ENCODE measurements at regions not wholly inside any gene's neighbourhood (a gene's known extent, or its start where the extent isn't known, plus 50 kb on each side); places are given as distances from the start of the nearest gene placed in this dataset.
A peak's percentile ranks its signal among the peaks of the same experiment; 100 is the strongest.

DNA sequence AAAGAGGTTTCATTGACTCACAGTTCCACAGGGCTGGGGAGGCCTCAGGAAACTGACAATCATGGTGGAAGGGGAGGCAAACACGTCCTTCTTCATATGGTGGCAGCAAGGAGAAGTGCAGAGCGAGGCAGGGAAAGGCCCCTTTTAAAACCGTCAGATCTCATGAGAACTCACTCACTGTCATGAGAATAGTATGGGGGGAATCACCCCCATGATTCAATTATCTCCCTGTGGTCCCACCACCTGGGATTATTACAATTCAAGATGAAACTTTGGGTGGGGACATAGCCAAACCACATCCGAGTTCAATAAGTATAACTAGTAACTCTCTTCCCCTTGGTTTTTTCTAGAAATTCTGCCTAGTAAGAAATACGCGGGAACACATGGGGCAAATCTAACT is 94.9 kb downstream of the AXIN2 start:
- no peak overlapping the region for H3K4me3 ChIP-seq (ENCODE audit: low read length in 3 of 3)
- DNase-seq (no peak), FAIRE-seq (no peak)
- H3K36me3 ChIP-seq (ENCODE audit: control insufficient read depth in 2 of 3, insufficient read depth in 3 of 3, low read length in 3 of 3) = no peaks in the 10 kb centered on the region
- H3K9ac ChIP-seq (ENCODE audit: low read length in 3 of 3) = no peak overlapping the region
- H3K4me1 ChIP-seq (ENCODE audit: control insufficient read depth in 2 of 3, insufficient read depth in 2 of 3, low read depth in 1 of 3, low read length in 3 of 3) = no peaks in the 10 kb centered on the region
- TF ChIP-seq, protein P1, sequence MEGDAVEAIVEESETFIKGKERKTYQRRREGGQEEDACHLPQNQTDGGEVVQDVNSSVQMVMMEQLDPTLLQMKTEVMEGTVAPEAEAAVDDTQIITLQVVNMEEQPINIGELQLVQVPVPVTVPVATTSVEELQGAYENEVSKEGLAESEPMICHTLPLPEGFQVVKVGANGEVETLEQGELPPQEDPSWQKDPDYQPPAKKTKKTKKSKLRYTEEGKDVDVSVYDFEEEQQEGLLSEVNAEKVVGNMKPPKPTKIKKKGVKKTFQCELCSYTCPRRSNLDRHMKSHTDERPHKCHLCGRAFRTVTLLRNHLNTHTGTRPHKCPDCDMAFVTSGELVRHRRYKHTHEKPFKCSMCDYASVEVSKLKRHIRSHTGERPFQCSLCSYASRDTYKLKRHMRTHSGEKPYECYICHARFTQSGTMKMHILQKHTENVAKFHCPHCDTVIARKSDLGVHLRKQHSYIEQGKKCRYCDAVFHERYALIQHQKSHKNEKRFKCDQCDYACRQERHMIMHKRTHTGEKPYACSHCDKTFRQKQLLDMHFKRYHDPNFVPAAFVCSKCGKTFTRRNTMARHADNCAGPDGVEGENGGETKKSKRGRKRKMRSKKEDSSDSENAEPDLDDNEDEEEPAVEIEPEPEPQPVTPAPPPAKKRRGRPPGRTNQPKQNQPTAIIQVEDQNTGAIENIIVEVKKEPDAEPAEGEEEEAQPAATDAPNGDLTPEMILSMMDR (IDR thresholded peaks at IDR 0.05; ENCODE audit: borderline replicate concordance, extremely low read depth, insufficient read depth) = no peak
- H3K9me3 ChIP-seq (ENCODE audit: control insufficient read depth in 2 of 3, insufficient read depth in 1 of 3, low read length in 3 of 3) = no peaks in the 10 kb centered on the region
- H3K27ac ChIP-seq (ENCODE audit: low read depth in 2 of 2, low read length in 2 of 2) = no peak overlapping the region
- intact Hi-C loops (cut with DNase I) = no loop called here
- no peaks in the 10 kb centered on the region for H3K27me3 ChIP-seq (ENCODE audit: control insufficient read depth, insufficient read depth, low read length)

DNA sequence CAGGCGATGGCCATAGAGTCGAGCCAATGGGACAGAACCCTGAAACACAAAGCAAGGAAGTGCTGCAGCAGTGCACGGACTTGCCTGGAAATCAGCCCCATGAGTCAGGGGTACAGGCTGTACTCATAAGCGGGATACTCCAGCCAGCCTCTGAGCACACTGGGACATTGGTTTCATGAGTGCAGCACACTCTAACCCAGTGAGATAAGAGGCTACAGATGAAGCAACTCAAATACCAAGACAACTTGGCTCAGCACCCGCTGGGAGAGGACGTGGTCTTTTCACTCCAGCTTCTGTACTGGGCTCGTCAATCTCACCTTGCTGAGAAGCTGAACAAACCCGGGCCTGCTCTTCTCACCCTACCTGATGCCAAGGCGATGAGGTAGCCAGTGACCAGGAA is 98.2 kb downstream of the AXIN2 start:
- Histone ChIP-seq H3K4me1 (ENCODE audit: control insufficient read depth in 2 of 3, insufficient read depth in 2 of 3, low read depth in 1 of 3, low read length in 3 of 3) (no peaks in the 10 kb centered on the region), H3K4me3 (ENCODE audit: low read length in 3 of 3) (no peak overlapping the region), H3K27ac (ENCODE audit: low read depth in 2 of 2, low read length in 2 of 2) (no peak overlapping the region), H3K9me3 (ENCODE audit: control insufficient read depth in 2 of 3, insufficient read depth in 1 of 3, low read length in 3 of 3) (no peaks in the 10 kb centered on the region), H3K9ac (ENCODE audit: low read length in 3 of 3) (no peak overlapping the region), H3K36me3 (ENCODE audit: control insufficient read depth in 2 of 3, insufficient read depth in 3 of 3, low read length in 3 of 3) (no peaks in the 10 kb centered on the region), H3K27me3 (ENCODE audit: control insufficient read depth, insufficient read depth, low read length) (no peaks in the 10 kb centered on the region)
- TF ChIP-seq, protein P1 (IDR thresholded peaks at IDR 0.05; ENCODE audit: borderline replicate concordance, extremely low read depth, insufficient read depth) = no peak
- FAIRE-seq (no peak), DNase-seq (peak in 1 of 5 donors; percentile 78)
- intact Hi-C loops (cut with DNase I) = no loop called here

DNA sequence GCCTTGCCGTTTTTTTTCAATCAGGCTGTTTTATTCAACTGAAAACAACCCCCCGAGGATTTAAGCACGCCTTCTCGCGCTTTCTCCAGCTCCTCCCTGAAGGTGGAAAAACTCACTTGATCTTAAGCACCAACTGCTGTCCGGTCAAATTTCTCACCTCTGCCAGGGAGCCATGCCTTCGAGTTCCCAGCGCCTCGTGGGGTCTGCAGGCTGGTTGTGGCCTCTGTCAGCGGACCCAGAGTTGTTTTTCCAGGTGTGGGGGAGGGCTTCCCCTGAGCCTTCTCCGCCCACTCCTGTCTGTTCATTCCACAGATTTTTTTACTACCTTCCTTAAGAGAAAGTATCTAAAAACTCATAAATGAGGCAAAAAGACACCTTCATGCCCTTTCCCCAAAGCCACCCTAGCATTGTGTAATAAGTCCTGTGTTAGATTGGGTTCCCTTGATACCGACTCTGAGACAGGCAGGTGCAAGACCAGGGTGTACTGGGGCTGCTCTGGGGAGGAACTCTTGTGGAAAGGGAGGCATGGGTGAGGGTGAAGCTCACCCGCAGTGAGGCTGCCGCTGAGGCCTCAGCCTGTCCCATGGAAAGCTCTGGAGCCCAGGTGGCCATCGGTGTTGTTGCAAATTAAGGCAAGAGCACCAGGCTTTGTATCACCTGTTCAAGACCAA is 101.6 kb downstream of the AXIN2 start:
- TF ChIP-seq, protein P1 (IDR thresholded peaks at IDR 0.05; ENCODE audit: borderline replicate concordance, extremely low read depth, insufficient read depth) = no peak
- Histone ChIP-seq H3K9ac (ENCODE audit: low read length in 3 of 3) (no peak overlapping the region), H3K4me1 (ENCODE audit: control insufficient read depth in 2 of 3, insufficient read depth in 2 of 3, low read depth in 1 of 3, low read length in 3 of 3) (no peaks in the 10 kb centered on the region), H3K27ac (ENCODE audit: low read depth in 2 of 2, low read length in 2 of 2) (no peak overlapping the region), H3K27me3 (ENCODE audit: control insufficient read depth, insufficient read depth, low read length) (no peaks in the 10 kb centered on the region), H3K9me3 (ENCODE audit: control insufficient read depth in 2 of 3, insufficient read depth in 1 of 3, low read length in 3 of 3) (no peaks in the 10 kb centered on the region), H3K36me3 (ENCODE audit: control insufficient read depth in 2 of 3, insufficient read depth in 3 of 3, low read length in 3 of 3) (no peaks in the 10 kb centered on the region), H3K4me3 (ENCODE audit: low read length in 3 of 3) (no peak overlapping the region)
- intact Hi-C loops (cut with DNase I) = no loop called here
- FAIRE-seq = no peak
- peak in 2 of 5 donors; percentile 31 to 60 for DNase-seq
